Liver (tissue), 8 donors: ENCODE measurements at regions not wholly inside any gene's neighbourhood (a gene's known extent, or its start where the extent isn't known, plus 50 kb on each side); places are given as distances from the start of the nearest gene placed in this dataset.

Source experiments
- DNase-seq: peaks from one replicate; pipeline ENCODE4 v3.0.0-alpha.2; 2017; ENCODE audit warnings: low spot score
- H3K27ac ChIP-seq, 2 donors: one replicate each; pipeline ENCODE4 v1.7.0; 2013; ENCODE audit warnings: inconsistent platforms in 2 of 2, low read length in 2 of 2, control low read depth in 1 of 2, low read depth in 1 of 2, mild to moderate bottlenecking in 1 of 2
- H3K27me3 ChIP-seq, 4 donors: one replicate each; pipeline versions ENCODE4 v1.6.1 to v1.7.0; 2013; ENCODE audit warnings: low read length in 3 of 4, inconsistent platforms in 1 of 4, mild to moderate bottlenecking in 1 of 4, moderate library complexity in 1 of 4; ENCODE audit not compliant: control insufficient read depth in 4 of 4, insufficient read depth in 4 of 4
- H3K36me3 ChIP-seq, 4 donors: one replicate each; pipeline versions ENCODE4 v1.6.1 to v1.7.0; 2013; ENCODE audit warnings: low read length in 3 of 4, mild to moderate bottlenecking in 3 of 4, low read depth in 1 of 4, moderate library complexity in 1 of 4; ENCODE audit not compliant: control insufficient read depth in 4 of 4, insufficient read depth in 3 of 4
- H3K4me1 ChIP-seq, 4 donors: one replicate each; pipeline versions ENCODE4 v1.6.1 to v1.7.0; 2013; ENCODE audit warnings: low read length in 3 of 4, mild to moderate bottlenecking in 3 of 4, moderate library complexity in 1 of 4; ENCODE audit not compliant: control insufficient read depth in 4 of 4, insufficient read depth in 4 of 4
- H3K4me3 ChIP-seq, 3 donors: one replicate each; pipeline versions ENCODE4 v1.6.1 to v1.7.0; 2013; ENCODE audit warnings: low read length in 3 of 3, control low read depth in 1 of 3, low read depth in 1 of 3, mild to moderate bottlenecking in 1 of 3
- H3K9ac ChIP-seq, 2 donors: one replicate each; pipeline ENCODE4 v1.7.0; 2013; ENCODE audit warnings: low read length in 2 of 2, mild to moderate bottlenecking in 2 of 2, moderate library complexity in 2 of 2, control low read depth in 1 of 2, low read depth in 1 of 2
- H3K9me3 ChIP-seq, 4 donors: one replicate each; pipeline versions ENCODE4 v1.6.1 to v1.7.0; 2013; ENCODE audit warnings: low read length in 3 of 4; ENCODE audit not compliant: control insufficient read depth in 4 of 4
- ATF3 ChIP-seq: IDR thresholded peaks from 2 replicates; pipeline ENCODE4 v1.6.1; 2016; ENCODE audit warnings: antibody characterized with exemption
- EGR1 ChIP-seq, 2 donors: IDR thresholded peaks; 2 replicates each; pipeline ENCODE4 v1.6.1; 2016 to 2018; ENCODE audit warnings: antibody characterized with exemption in 2 of 2, low read depth in 2 of 2
- FOXA1 ChIP-seq: IDR thresholded peaks from 2 replicates; pipeline ENCODE4 v1.6.1; 2016; ENCODE audit warnings: antibody characterized with exemption
- FOXA2 ChIP-seq: IDR thresholded peaks from 2 replicates; pipeline ENCODE4 v1.6.1; 2016; ENCODE audit warnings: antibody characterized with exemption
- GABPA ChIP-seq, 2 donors: IDR thresholded peaks in 1 of 2; conservative IDR thresholded peaks in 1 of 2; 2 replicates each; pipeline ENCODE4 v1.6.1; 2016; ENCODE audit warnings: antibody characterized with exemption in 2 of 2, mild to moderate bottlenecking in 1 of 2, moderate library complexity in 1 of 2
- HNF4A ChIP-seq, 2 donors: conservative IDR thresholded peaks; 2 replicates each; pipeline ENCODE4 v1.6.1; 2016; ENCODE audit warnings: antibody characterized with exemption in 2 of 2, mild to moderate bottlenecking in 2 of 2
- HNF4G ChIP-seq: IDR thresholded peaks from 2 replicates; pipeline ENCODE4 v1.6.1; 2016; ENCODE audit warnings: antibody characterized with exemption
- JUND ChIP-seq, 2 donors: IDR thresholded peaks; 2 replicates each; pipeline ENCODE4 v1.6.1; 2016; ENCODE audit warnings: antibody characterized with exemption in 2 of 2
- NR2F2 ChIP-seq: IDR thresholded peaks from 2 replicates; pipeline ENCODE4 v1.6.1; 2016; ENCODE audit warnings: antibody characterized with exemption
- RAD21 ChIP-seq, 2 donors: IDR thresholded peaks; 2 replicates each; pipeline ENCODE4 v1.6.1; 2016; ENCODE audit warnings: antibody characterized with exemption in 2 of 2, mild to moderate bottlenecking in 2 of 2
- SP1 ChIP-seq: IDR thresholded peaks from 2 replicates; pipeline ENCODE4 v1.6.1; 2018; ENCODE audit warnings: antibody characterized with exemption, mild to moderate bottlenecking
- TAF1 ChIP-seq: conservative IDR thresholded peaks from 2 replicates; pipeline ENCODE4 v1.6.1; 2016; ENCODE audit warnings: antibody characterized with exemption, mild to moderate bottlenecking
- YY1 ChIP-seq: IDR thresholded peaks from 2 replicates; pipeline ENCODE4 v1.6.1; 2016; ENCODE audit warnings: antibody characterized with exemption, mild to moderate bottlenecking
- WGBS: extraction: QIAGEN DNeasy Blood & Tissue Kit; methylation state at CpG from one replicate; pipeline ENCODE4 v1.1.7; 2013; 5-methylcytosine and 5-hydroxymethylcytosine counted together
- TF ChIP-seq, protein P1 (sequence below): IDR thresholded peaks from 2 replicates; pipeline ENCODE4 v1.6.1; 2016; ENCODE audit warnings: antibody characterized with exemption
- TF ChIP-seq, protein P2 (sequence below): IDR thresholded peaks from 2 replicates; pipeline ENCODE4 v1.6.1; 2016; ENCODE audit warnings: antibody characterized with exemption
- TF ChIP-seq, protein P3 (sequence below): fragments of 150-350 bp; IDR thresholded peaks from 2 replicates; pipeline ENCODE4 v1.5.1; 2017; ENCODE audit warnings: improper control_type of control experiment, low read depth, low read length; ENCODE audit not compliant: missing input control
- donor health status: healthy.
- donor health status: healthy.
- donor health status: healthy.
- donor health status: healthy.
- donor health status: healthy.

DNA sequence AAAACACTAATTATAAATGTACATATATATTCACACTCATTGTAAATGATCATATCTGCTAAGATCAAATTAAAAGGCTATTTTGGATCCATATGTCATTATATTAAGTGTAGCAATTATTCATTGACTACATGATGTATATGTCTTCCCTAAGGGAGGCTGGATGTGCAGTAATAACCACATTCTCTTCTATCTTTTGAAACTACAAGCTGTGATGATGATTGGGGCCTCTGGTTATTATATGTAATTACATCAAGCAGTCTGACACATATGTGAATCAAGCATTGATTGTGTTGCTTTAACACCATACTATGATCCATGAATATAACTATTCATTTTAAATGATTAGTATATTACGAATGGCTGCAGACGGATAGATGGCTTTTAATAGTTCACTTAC lies 1973.4 kb downstream of the SUCLG1 start:
- no peak overlapping the region for H3K9ac ChIP-seq
- H3K4me3 ChIP-seq, result no peak overlapping the region
- TF ChIP-seq HNF4A (conservative IDR thresholded peaks at IDR 0.05), result no peak
- TF ChIP-seq SP1, result no peak
- no peak for TF ChIP-seq FOXA2
- no peak for TF ChIP-seq EGR1 (IDR thresholded peaks at IDR 0.05; ENCODE audit: low read depth in 2 of 2)
- TF ChIP-seq, protein P1, sequence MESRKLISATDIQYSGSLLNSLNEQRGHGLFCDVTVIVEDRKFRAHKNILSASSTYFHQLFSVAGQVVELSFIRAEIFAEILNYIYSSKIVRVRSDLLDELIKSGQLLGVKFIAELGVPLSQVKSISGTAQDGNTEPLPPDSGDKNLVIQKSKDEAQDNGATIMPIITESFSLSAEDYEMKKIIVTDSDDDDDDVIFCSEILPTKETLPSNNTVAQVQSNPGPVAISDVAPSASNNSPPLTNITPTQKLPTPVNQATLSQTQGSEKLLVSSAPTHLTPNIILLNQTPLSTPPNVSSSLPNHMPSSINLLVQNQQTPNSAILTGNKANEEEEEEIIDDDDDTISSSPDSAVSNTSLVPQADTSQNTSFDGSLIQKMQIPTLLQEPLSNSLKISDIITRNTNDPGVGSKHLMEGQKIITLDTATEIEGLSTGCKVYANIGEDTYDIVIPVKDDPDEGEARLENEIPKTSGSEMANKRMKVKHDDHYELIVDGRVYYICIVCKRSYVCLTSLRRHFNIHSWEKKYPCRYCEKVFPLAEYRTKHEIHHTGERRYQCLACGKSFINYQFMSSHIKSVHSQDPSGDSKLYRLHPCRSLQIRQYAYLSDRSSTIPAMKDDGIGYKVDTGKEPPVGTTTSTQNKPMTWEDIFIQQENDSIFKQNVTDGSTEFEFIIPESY, result no peak
- TF ChIP-seq NR2F2, result no peak
- TF ChIP-seq YY1, result no peak
- no peak for TF ChIP-seq HNF4G
- TF ChIP-seq, protein P2, sequence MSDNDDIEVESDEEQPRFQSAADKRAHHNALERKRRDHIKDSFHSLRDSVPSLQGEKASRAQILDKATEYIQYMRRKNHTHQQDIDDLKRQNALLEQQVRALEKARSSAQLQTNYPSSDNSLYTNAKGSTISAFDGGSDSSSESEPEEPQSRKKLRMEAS, result no peak
- TF ChIP-seq FOXA1, result no peak
- TF ChIP-seq, protein P3, sequence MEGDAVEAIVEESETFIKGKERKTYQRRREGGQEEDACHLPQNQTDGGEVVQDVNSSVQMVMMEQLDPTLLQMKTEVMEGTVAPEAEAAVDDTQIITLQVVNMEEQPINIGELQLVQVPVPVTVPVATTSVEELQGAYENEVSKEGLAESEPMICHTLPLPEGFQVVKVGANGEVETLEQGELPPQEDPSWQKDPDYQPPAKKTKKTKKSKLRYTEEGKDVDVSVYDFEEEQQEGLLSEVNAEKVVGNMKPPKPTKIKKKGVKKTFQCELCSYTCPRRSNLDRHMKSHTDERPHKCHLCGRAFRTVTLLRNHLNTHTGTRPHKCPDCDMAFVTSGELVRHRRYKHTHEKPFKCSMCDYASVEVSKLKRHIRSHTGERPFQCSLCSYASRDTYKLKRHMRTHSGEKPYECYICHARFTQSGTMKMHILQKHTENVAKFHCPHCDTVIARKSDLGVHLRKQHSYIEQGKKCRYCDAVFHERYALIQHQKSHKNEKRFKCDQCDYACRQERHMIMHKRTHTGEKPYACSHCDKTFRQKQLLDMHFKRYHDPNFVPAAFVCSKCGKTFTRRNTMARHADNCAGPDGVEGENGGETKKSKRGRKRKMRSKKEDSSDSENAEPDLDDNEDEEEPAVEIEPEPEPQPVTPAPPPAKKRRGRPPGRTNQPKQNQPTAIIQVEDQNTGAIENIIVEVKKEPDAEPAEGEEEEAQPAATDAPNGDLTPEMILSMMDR, result no peak
- no peak for TF ChIP-seq ATF3
- TF ChIP-seq JUND (IDR thresholded peaks at IDR 0.05), result no peak
- no peaks in the 10 kb centered on the region for H3K36me3 ChIP-seq
- H3K27me3 ChIP-seq, result no peaks in the 10 kb centered on the region
- no peaks in the 10 kb centered on the region for H3K4me1 ChIP-seq
- H3K27ac ChIP-seq, result no peak overlapping the region
- H3K9me3 ChIP-seq, result peaks cover 0 to 2% (median 0%) of the 10 kb centered on the region in 4 donors
- no peak for DNase-seq
- 91% methylated on average over 2 of the region's 2 CpGs for WGBS

DNA sequence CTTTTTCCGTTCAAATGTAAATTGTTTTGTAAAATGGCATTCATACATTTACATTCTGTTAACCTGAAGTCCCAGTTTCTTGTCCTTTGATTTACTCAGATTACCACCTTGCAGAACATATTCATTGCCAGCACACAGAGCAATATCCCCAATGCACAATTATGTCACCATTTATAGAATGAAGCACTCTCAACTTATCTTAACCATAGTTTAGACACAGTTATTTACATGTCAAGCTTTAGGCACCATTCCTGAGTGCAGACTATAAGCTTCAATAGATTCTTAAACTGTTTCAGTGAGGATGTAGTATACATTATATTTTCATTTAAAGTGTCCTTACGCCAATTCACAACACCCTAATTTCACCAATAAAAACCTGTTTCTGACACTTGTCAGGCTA lies 1977.9 kb downstream of the SUCLG1 start:
- H3K27me3 ChIP-seq, result no peaks in the 10 kb centered on the region
- WGBS, result 87% methylated on average over 2 of the region's 2 CpGs
- no peak for TF ChIP-seq NR2F2
- TF ChIP-seq GABPA (IDR thresholded peaks at IDR 0.05 in 1 of 2, conservative IDR thresholded peaks at IDR 0.05 in 1 of 2), result no peak
- no peak for TF ChIP-seq JUND (IDR thresholded peaks at IDR 0.05)
- TF ChIP-seq HNF4A (conservative IDR thresholded peaks at IDR 0.05), result no peak
- TF ChIP-seq RAD21 (IDR thresholded peaks at IDR 0.05), result no peak
- no peak for TF ChIP-seq FOXA2

DNA sequence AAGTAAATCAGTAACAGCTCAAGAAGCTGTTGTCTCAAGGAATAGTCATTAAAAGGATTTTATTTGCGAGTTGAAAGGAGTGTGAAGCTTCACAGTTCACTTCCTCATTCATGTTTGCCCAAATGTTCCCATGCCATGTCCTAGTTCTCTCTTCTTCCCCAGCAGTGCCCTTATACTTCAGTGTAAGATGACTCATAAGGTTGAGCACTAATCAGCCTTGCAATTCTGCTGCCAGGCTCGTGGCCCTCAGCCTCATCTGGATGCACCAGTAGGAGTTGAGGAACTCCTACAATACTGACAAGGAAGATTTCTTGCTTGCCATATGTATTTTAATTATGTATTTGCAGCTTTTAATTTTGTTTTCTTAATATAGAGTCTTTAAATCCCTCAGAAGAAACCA lies 1980.4 kb downstream of the SUCLG1 start:
- H3K36me3 ChIP-seq, result no peaks in the 10 kb centered on the region
- TF ChIP-seq HNF4G (no peak), YY1 (no peak), TAF1 (no peak), HNF4A (conservative IDR thresholded peaks at IDR 0.05) (no peak), RAD21 (IDR thresholded peaks at IDR 0.05) (no peak)
- TF ChIP-seq, protein P1, result no peak
- TF ChIP-seq, protein P2, result no peak
- TF ChIP-seq, protein P3, result no peak
- H3K4me1 ChIP-seq, result no peaks in the 10 kb centered on the region
- WGBS, result 54% methylated on average over 2 of the region's 2 CpGs
- H3K9ac ChIP-seq, result no peak overlapping the region
- no peak overlapping the region for H3K4me3 ChIP-seq
- H3K27me3 ChIP-seq, result no peaks in the 10 kb centered on the region
- no peak overlapping the region for H3K27ac ChIP-seq
- DNase-seq, result no peak
- no peaks in the 10 kb centered on the region for H3K9me3 ChIP-seq

More for the DNA sequence above, 1977.9 kb downstream of the SUCLG1 start:
- no peak for DNase-seq
- no peak overlapping the region for H3K4me3 ChIP-seq
- H3K4me1 ChIP-seq, result no peaks in the 10 kb centered on the region
- H3K27ac ChIP-seq, result no peak overlapping the region
- H3K36me3 ChIP-seq, result no peaks in the 10 kb centered on the region
- no peak overlapping the region for H3K9ac ChIP-seq
- no peaks in the 10 kb centered on the region for H3K9me3 ChIP-seq
